Activated naive CD8-positive, alpha-beta T cell treated with anti-CD3 and anti-CD28 coated beads, Interleukin-2, amount 10 ng/mL, durations not matched to agents 7 days and 5 days (primary cell): ENCODE measurements at regions not wholly inside any gene's neighbourhood (a gene's known extent, or its start where the extent isn't known, plus 50 kb on each side); places are given as distances from the start of the nearest gene placed in this dataset.

Source experiments
- ATAC-seq: fragments of 150-1000 bp; cut with Tn5 transposase; one replicate; pipeline ENCODE4 v1.10.0; 2021; ENCODE audit warnings: low read depth, moderate library complexity
- POLR2A ChIA-PET: fragments of 350-600 bp; sonication (Branson Sonifier 250); formaldehyde crosslinking; loops from one replicate; lab custom pipeline; 2021; ENCODE audit warnings: antibody characterized with exemption; lab: Charles Lee
- DNase-seq: peaks from one replicate; pipeline ENCODE4 v3.0.0; 2021
- H3K27ac Mint-ChIP-seq: one replicate; pipeline ENCODE4 v1.8.0; 2022; ENCODE audit warnings: mild to moderate bottlenecking, mixed read lengths
- H3K27me3 Mint-ChIP-seq: one replicate; pipeline ENCODE4 v1.8.0; 2022; ENCODE audit warnings: mild to moderate bottlenecking, moderate library complexity, mixed read lengths
- H3K36me3 Mint-ChIP-seq: one replicate; pipeline ENCODE4 v1.8.0; 2021; ENCODE audit warnings: mild to moderate bottlenecking, mixed read lengths
- H3K4me1 Mint-ChIP-seq: one replicate; pipeline ENCODE4 v1.8.0; 2021; ENCODE audit warnings: mixed read lengths
- H3K4me3 Mint-ChIP-seq: one replicate; pipeline ENCODE4 v1.8.0; 2022; ENCODE audit warnings: mild to moderate bottlenecking, moderate library complexity, mixed read lengths
- H3K9me3 Mint-ChIP-seq: one replicate; pipeline ENCODE4 v1.8.0; 2021; ENCODE audit warnings: mixed read lengths

DNA sequence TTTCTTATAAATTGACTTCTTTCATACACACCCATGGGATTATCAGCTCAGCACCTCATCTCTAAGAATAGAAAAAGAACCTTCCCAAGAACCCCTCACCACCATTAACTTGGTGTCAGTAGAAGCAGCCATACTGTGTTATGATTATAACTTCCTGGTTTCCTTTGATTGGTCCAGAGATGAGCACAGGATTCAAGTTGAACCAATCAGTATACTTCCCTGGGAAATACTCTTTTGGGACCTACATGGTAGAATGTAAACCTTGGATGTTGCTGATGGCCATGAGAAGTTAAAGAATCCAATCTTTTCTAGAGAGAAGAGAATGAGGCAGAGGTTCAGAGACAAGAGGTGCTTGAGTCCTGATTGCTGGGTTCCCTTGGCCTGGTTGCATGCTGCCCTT, 190.8 kb downstream of the BMP7 start:
- no peak overlapping the region for H3K27ac Mint-ChIP-seq
- ATAC-seq, result no peak
- peaks cover 20% of the 10 kb centered on the region for H3K27me3 Mint-ChIP-seq
- POLR2A ChIA-PET, result no interaction called here
- H3K4me1 Mint-ChIP-seq, result no peaks in the 10 kb centered on the region
- H3K4me3 Mint-ChIP-seq, result no peak overlapping the region
- no peak for DNase-seq
- peaks cover 1% of the 10 kb centered on the region for H3K36me3 Mint-ChIP-seq
- peaks cover 7% of the 10 kb centered on the region for H3K9me3 Mint-ChIP-seq

DNA sequence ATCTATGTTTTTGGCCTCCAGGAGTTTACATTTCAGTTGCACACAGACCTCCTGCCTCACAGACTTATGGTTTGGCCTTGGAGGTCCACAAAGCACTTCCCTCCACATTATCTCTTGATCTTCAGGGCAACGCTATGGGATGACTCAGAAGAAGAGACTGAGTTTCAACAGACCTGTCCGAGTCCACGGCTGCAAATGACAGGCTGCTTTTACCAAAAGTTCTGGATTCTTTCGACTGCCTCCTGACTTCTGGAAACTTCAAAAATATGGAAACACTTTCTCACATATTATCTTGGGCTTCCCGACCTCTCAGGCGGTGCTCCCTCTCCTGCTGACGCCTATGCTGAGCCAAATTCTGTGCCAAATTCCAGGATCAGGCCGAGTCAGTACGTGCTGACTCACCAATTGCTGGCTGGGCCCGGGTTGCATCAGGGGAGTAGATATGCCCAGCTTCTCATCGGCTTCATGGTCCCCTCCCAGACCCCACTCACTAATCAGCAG, 190.2 kb downstream of the BMP7 start:
- peaks cover 15% of the 10 kb centered on the region for H3K27me3 Mint-ChIP-seq

DNA sequence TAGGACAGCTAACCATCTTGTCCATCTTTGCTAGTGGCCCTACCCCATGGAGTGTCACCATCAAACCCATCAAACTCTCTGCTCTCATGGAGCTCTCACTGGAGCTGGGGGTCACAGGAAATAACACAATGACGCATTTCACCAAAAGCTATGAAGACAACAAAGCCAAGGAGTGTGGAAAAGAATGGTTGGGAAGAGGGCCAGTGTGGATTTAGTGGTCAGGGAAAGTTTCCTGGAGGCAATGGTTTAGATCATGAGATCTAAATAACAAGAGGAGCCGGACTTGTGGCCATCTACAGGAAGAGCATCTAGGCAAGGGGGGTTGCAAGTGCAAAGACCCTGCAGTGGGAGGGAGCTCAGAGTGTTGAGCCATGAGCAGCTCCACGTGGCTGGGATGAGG, 189.5 kb downstream of the BMP7 start:
- peaks cover 7% of the 10 kb centered on the region for H3K9me3 Mint-ChIP-seq
- POLR2A ChIA-PET, result no interaction called here
- H3K36me3 Mint-ChIP-seq, result peaks cover 1% of the 10 kb centered on the region
- no peak overlapping the region for H3K4me3 Mint-ChIP-seq
- ATAC-seq, result no peak
- peaks cover 8% of the 10 kb centered on the region for H3K27me3 Mint-ChIP-seq
- H3K27ac Mint-ChIP-seq, result no peak overlapping the region
- H3K4me1 Mint-ChIP-seq, result no peaks in the 10 kb centered on the region
- no peak for DNase-seq

More for the DNA sequence above, 190.2 kb downstream of the BMP7 start:
- Mint-ChIP-seq H3K9me3 (peaks cover 7% of the 10 kb centered on the region), H3K36me3 (peaks cover 1% of the 10 kb centered on the region), H3K4me1 (no peaks in the 10 kb centered on the region), H3K4me3 (no peak overlapping the region), H3K27ac (no peak overlapping the region)
- DNase-seq (no peak), ATAC-seq (no peak)
- POLR2A ChIA-PET, result no interaction called here

DNA sequence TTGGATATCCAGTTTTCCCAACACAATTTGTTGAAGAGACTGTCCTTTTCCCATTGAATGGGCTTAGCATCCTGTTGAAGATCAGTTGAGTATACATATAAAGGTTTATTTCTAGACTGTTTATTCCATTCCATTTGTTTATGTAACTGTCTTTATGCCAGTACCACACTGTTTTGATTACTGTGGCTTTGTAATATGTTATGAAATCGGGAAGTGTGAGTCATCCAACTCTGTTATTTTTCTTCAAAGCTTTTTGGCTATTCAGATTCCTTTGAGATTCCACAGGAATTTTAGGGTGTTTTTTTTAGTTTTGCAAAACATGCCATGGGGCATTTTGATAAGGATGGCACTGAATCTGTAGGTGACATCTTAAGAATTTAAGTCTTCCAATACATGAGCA, 188.3 kb downstream of the BMP7 start:
- peaks cover 3% of the 10 kb centered on the region for H3K27me3 Mint-ChIP-seq
- H3K9me3 Mint-ChIP-seq, result peaks cover 8% of the 10 kb centered on the region
- no peak overlapping the region for H3K27ac Mint-ChIP-seq
- no peak overlapping the region for H3K4me3 Mint-ChIP-seq
- peaks cover 2% of the 10 kb centered on the region for H3K4me1 Mint-ChIP-seq
- peaks cover 1% of the 10 kb centered on the region for H3K36me3 Mint-ChIP-seq
- no peak for ATAC-seq
- POLR2A ChIA-PET, result no interaction called here
- no peak for DNase-seq

DNA sequence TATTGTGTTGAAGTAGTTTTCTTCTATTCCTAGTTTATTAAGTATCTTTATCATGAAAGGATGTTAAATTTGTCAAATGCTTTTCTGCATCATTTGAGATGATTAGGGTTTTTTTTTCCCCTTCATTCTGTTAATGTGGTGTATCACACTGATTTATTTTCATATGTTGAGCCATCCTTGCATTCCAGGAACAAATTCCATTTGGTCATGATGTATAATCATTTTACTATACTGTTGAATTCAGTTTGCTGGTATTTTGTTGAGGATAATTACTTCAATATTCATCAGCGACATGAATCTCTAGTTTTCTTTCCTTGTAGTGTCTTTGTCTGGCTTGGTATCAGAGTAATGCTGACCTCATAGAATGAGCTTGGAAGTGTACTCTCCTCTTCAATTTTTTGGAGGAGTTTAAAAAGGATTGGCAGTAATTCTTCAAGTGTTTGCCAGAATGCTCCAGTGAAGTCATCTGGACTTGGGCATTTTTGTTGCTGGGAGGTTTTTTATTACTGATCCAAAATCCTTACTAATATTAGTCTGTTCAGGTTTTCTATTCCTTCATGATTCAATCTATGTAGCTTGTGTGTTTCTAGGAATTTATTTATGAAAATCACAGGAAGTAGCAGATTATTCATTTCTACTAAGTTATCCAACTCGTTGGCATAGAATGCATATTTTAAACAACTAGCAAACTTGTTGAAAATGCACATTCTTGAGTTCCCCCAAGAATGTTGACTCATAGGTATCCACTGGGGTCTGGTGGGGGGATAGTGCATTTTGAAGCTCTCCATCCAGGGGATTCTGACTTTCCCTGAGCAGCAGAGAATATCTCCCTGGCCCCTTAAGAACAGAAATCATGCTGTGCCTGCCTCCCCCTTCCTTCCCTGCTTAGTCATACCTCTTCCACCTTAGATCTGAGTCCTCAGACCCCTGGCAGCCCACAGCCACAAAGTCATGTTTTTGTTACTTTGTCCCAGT, 187.1 kb downstream of the BMP7 start:
- peaks cover 3% of the 10 kb centered on the region for H3K27me3 Mint-ChIP-seq
- DNase-seq (no peak), ATAC-seq (no peak)
- peaks cover 1% of the 10 kb centered on the region for H3K36me3 Mint-ChIP-seq
- no peak overlapping the region for H3K27ac Mint-ChIP-seq
- peaks cover 8% of the 10 kb centered on the region for H3K9me3 Mint-ChIP-seq
- no peak overlapping the region for H3K4me3 Mint-ChIP-seq
- H3K4me1 Mint-ChIP-seq, result peaks cover 2% of the 10 kb centered on the region
- POLR2A ChIA-PET, result no interaction called here

DNA sequence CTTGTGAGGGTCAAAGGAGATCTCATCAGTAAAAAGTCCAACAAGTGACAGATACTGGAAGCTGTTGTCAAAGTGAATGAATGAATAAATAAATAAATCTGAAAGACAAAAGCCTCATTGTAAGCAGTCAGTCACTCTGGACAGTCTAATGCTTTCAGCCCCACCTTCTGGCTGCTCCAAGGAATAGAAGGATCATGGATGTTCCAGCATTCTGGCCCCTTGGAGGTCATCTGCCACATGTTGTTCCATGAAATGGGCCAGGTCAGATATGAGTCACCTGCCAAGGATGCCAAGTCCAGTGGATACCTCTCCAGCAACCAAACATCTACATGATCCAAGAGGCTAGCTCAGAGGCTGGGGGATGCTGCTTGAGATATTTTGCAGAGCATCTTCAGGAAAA, 185.6 kb downstream of the BMP7 start:
- no peak for ATAC-seq
- H3K9me3 Mint-ChIP-seq, result peaks cover 8% of the 10 kb centered on the region
- DNase-seq, result no peak
- H3K36me3 Mint-ChIP-seq, result no peaks in the 10 kb centered on the region
- H3K4me3 Mint-ChIP-seq, result no peak overlapping the region
- no peak overlapping the region for H3K27ac Mint-ChIP-seq
- H3K4me1 Mint-ChIP-seq, result peaks cover 2% of the 10 kb centered on the region
- peaks cover 3% of the 10 kb centered on the region for H3K27me3 Mint-ChIP-seq
- POLR2A ChIA-PET, result no interaction called here

DNA sequence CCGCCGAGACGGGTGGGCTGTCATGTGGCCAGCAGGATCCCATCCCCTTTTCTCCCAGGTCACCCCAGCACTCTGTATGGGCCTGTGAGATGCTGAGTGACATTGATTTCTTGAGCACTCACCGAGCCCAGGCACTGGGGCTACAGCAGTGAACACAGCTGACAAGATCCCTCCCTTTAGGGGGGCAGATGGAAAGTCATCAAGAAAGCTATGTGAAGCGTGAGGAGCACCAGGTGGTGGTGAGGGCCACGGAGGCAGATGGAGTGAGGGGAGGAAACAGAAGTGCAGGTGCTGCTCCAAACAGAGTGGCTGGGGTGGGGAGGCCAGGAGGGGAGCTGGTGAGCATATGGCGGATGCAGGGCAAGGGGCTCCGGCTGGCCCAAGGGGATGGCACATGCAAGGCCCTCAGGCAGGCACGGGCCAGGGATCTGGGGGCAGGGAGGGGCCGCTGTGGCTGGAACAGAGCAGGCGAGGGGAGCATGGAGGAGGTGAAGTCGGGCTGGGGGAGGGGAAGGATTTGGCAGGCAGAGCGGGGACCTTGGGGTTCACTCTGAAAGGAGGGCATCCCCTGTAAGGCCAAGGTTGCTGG, 184.0 kb downstream of the BMP7 start:
- ATAC-seq (no peak), DNase-seq (no peak)
- peaks cover 3% of the 10 kb centered on the region for H3K27me3 Mint-ChIP-seq
- peaks cover 6% of the 10 kb centered on the region for H3K9me3 Mint-ChIP-seq
- no peaks in the 10 kb centered on the region for H3K36me3 Mint-ChIP-seq
- peaks cover 2% of the 10 kb centered on the region for H3K4me1 Mint-ChIP-seq
- no peak overlapping the region for H3K27ac Mint-ChIP-seq
- no peak overlapping the region for H3K4me3 Mint-ChIP-seq
- POLR2A ChIA-PET, result no interaction called here

DNA sequence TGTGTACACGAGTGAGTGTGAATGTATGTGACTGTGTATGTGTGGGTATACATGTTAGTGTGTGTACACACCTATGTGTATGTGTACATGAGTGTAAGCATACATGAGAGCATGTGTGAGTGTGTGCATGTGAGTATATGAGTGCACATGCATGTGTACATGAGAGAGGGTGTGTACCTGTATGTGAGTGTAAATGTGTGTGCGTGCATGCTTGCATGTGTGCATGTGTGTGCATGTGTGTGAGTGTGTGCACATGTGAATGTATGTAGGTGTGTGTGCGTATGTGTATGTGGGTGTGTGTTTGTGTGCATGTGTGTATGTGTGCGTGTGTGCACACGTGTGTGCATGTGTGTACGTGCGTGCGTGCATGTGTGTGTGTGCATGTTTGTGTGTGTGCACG, 183.4 kb downstream of the BMP7 start:
- Mint-ChIP-seq H3K27ac (no peak overlapping the region), H3K36me3 (no peaks in the 10 kb centered on the region), H3K9me3 (peaks cover 4% of the 10 kb centered on the region), H3K4me3 (no peak overlapping the region), H3K4me1 (peaks cover 2% of the 10 kb centered on the region), H3K27me3 (peaks cover 3% of the 10 kb centered on the region)
- no peak for ATAC-seq
- POLR2A ChIA-PET, result no interaction called here
- DNase-seq, result no peak

DNA sequence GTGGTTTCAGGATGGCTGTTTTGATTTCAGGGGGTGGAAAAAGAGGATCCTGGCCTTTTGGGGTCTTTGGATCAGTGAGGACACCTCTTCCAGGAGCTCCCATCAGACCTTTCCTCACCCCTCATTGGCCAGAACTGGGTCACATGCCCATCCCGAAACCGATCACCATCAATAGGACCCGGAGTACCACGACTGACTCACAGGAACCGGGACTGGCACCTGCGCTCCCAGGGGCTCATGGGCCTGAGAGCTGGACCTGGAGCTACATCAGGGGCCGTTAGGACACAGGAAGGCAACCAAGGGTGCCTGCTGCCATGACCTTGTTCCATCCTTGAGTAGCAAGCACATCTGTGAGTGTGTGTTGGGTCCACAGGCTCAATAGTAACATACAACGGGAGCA, 180.4 kb downstream of the BMP7 start:
- Mint-ChIP-seq H3K4me3 (no peak overlapping the region), H3K27me3 (no peaks in the 10 kb centered on the region), H3K4me1 (peaks cover 2% of the 10 kb centered on the region), H3K27ac (no peak overlapping the region), H3K9me3 (peaks cover 2% of the 10 kb centered on the region), H3K36me3 (no peaks in the 10 kb centered on the region)
- DNase-seq (no peak), ATAC-seq (no peak)
- POLR2A ChIA-PET, result no interaction called here

DNA sequence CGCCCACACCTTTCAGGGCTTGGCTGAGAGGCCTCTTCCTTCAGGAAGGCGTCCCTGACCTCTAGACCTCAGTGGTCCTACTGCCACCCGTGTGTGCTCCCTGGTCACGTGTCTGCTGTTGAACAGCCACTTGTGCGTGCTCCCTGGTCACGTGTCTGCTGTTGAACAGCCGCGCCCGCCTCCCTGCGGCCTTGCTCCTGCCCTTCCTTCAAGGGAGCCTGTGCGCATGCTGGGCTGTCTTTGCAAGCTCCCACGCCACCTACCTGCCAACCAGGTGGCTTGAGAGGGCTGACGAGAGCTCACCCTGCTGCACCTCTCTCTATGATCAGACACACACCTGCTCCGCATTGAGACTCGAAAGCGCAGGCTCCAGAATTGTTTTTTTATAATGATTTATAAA, 179.3 kb downstream of the BMP7 start:
- H3K4me3 Mint-ChIP-seq, result no peak overlapping the region
- peaks cover 3% of the 10 kb centered on the region for H3K4me1 Mint-ChIP-seq
- no peak overlapping the region for H3K27ac Mint-ChIP-seq
- ATAC-seq (no peak), DNase-seq (no peak)
- H3K36me3 Mint-ChIP-seq, result no peaks in the 10 kb centered on the region
- H3K9me3 Mint-ChIP-seq, result peaks cover 2% of the 10 kb centered on the region
- H3K27me3 Mint-ChIP-seq, result peaks cover 7% of the 10 kb centered on the region
- POLR2A ChIA-PET, result no interaction called here

DNA sequence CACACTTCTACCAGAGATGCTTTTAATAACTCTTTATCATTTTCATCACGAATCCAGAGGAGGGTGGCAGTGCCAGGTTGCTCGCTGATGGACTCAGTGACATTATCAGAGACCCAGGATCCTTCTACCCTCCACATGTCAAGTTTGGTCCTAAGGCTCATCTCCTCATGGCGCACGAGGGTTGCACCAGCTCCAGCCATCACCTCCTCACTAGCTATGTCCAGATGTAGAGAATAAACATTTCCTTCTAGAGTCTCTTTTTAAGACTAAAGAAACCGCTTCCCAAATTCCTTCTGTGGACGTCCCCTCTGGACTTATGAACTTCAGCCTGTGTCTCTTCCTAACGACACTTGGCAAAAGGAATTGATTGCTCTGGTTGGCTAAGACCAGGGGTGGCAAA, 178.7 kb downstream of the BMP7 start:
- H3K4me3 Mint-ChIP-seq, result no peak overlapping the region
- peaks cover 6% of the 10 kb centered on the region for H3K4me1 Mint-ChIP-seq
- DNase-seq (no peak), ATAC-seq (no peak)
- H3K36me3 Mint-ChIP-seq, result no peaks in the 10 kb centered on the region
- H3K9me3 Mint-ChIP-seq, result peaks cover 2% of the 10 kb centered on the region
- POLR2A ChIA-PET, result no interaction called here
- peaks cover 7% of the 10 kb centered on the region for H3K27me3 Mint-ChIP-seq
- no peak overlapping the region for H3K27ac Mint-ChIP-seq

DNA sequence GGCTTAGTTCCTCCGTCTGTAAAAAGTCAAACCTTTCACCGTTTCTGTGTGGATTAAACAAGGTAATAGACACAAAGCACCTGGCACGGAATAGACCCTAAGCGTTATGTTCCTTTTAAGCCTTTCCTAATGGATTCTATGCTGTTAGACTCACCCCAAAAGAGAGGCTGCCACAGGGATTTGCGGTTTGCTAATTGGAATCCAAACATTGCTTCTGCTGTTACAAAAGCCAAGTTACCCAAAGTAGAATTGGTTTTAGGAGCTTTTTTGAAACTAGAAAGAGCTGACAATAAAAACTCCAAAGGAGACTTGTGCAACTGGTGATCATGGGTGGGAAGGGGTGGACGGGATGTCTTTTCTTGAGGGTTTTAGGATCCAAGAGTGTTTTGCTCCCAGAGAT, 178.0 kb downstream of the BMP7 start:
- ATAC-seq (no peak), DNase-seq (no peak)
- Mint-ChIP-seq H3K27me3 (peaks cover 7% of the 10 kb centered on the region), H3K4me1 (peaks cover 4% of the 10 kb centered on the region), H3K4me3 (no peak overlapping the region), H3K27ac (no peak overlapping the region), H3K36me3 (no peaks in the 10 kb centered on the region), H3K9me3 (no peaks in the 10 kb centered on the region)
- POLR2A ChIA-PET, result no interaction called here

DNA sequence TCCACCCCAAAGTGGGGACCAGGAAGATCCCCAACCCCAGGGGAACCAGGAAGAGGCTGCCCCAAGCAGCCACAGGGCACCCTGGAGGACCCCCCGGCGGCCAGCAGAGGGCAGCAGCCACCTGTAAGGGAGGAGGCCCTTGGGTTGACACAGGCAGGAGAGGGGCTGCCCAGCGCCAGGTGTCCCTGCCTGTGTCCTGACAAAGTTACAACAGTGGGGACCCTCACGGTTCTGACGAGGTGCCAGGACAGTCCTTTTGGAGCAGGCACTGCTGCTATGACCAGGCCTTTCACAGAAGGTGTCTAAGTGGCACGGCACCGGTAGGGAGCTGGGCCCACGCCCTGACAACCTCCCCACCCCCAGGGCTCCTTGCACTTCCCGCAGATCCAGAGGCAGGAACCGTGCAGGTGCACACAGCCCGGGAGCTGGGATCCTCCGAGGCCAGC, 176.7 kb downstream of the BMP7 start:
- H3K36me3 Mint-ChIP-seq, result no peaks in the 10 kb centered on the region
- no peaks in the 10 kb centered on the region for H3K9me3 Mint-ChIP-seq
- peaks cover 4% of the 10 kb centered on the region for H3K4me1 Mint-ChIP-seq
- DNase-seq (peak; percentile 81), ATAC-seq (peak; percentile 79)
- H3K27ac Mint-ChIP-seq, result no peak overlapping the region
- peaks cover 7% of the 10 kb centered on the region for H3K27me3 Mint-ChIP-seq
- no peak overlapping the region for H3K4me3 Mint-ChIP-seq
- POLR2A ChIA-PET, result no interaction called here
